Activated T-helper 2 cell treated with anti-CD3 and anti-CD28 coated beads, Interferon-gamma antibody, Interleukin-2, Interleukin-4, amounts not matched to agents 10 μg/mL and 5 μg/mL and 100 μg/mL, durations not matched to agents 14 hours and 24 hours and 36 hours (primary cell): ENCODE measurements at regions not wholly inside any gene's neighbourhood (a gene's known extent, or its start where the extent isn't known, plus 50 kb on each side); places are given as distances from the start of the nearest gene placed in this dataset.
"Not testable (repeated sequence)": the region's sequence is repeated elsewhere in the genome, so short reads cannot be mapped to it uniquely, and the experiment has no call there.

ENCODE experiments used
- DNase-seq: peaks from one replicate; pipeline ENCODE4 v3.0.0; 2021; ENCODE audit warnings: low spot score
- H3K27ac Mint-ChIP-seq: one replicate; pipeline ENCODE4 v1.8.0; 2021; ENCODE audit warnings: mixed read lengths
- H3K27me3 Mint-ChIP-seq: one replicate; pipeline ENCODE4 v1.8.0; 2021; ENCODE audit warnings: low read depth, mixed read lengths
- H3K36me3 Mint-ChIP-seq: one replicate; pipeline ENCODE4 v1.8.0; 2021; ENCODE audit warnings: low read depth, mixed read lengths
- H3K4me1 Mint-ChIP-seq: one replicate; pipeline ENCODE4 v1.8.0; 2021; ENCODE audit warnings: low read depth, mixed read lengths
- H3K4me3 Mint-ChIP-seq: one replicate; pipeline ENCODE4 v1.8.0; 2021; ENCODE audit warnings: low read depth, mild to moderate bottlenecking, moderate library complexity, mixed read lengths
- H3K9me3 Mint-ChIP-seq: one replicate; pipeline ENCODE4 v1.8.0; 2021; ENCODE audit warnings: mixed read lengths
- intact Hi-C: fragments of 100-400 bp; cut with micrococcal nuclease; formaldehyde crosslinking; loops from one replicate; pipeline ENCODE4 v1.15.1; 2023

DNA sequence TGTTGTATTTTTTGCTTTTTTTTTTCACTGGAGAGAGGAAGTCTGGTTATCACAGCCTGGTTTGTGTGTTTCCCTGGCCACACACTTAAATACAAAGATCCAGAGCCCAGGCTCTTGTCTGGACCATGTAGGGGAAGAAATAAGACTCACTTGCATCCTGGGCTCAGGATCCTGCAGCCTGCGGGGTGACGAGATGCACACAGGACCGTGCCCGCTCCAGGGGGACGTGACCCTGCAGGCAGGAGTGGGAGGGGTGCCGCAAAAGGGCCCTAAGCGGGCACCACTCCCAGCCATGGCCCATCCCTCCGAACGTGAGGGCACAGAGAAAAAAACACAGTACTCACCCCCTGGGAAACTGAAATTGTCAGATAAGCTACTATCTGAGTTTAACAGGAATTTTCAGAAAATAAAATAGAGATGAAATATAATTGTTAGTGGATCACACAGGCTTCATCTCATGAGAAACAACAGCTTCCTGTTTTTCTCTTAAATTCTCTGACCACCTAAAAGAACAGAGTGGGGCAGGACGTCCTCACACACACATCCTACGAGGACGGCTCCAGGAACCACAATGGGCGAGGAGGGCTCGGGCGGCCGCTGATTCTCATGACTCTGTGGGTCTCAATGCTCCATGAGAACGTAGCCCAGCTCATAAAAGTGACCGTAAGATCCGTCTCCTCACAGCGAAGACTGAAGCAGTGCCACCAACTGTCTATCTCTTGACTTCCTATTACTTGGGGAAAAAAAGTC, 142.6 kb upstream of the ALKAL2 start:
- DNase-seq, result no peak
- no peaks in the 10 kb centered on the region for H3K36me3 Mint-ChIP-seq
- intact Hi-C loops, result loop anchor here (5.0 to 10.0 kb wide), 2 partner anchors 38 to 116 kb away; no protein-coding TSS in a partner anchor
- H3K27me3 Mint-ChIP-seq, result peaks cover 5% of the 10 kb centered on the region
- H3K9me3 Mint-ChIP-seq, result no peaks in the 10 kb centered on the region
- peak overlapping the region; percentile 78 for H3K27ac Mint-ChIP-seq
- peaks cover 31% of the 10 kb centered on the region for H3K4me1 Mint-ChIP-seq
- H3K4me3 Mint-ChIP-seq, result peak overlapping the region; percentile 37

DNA sequence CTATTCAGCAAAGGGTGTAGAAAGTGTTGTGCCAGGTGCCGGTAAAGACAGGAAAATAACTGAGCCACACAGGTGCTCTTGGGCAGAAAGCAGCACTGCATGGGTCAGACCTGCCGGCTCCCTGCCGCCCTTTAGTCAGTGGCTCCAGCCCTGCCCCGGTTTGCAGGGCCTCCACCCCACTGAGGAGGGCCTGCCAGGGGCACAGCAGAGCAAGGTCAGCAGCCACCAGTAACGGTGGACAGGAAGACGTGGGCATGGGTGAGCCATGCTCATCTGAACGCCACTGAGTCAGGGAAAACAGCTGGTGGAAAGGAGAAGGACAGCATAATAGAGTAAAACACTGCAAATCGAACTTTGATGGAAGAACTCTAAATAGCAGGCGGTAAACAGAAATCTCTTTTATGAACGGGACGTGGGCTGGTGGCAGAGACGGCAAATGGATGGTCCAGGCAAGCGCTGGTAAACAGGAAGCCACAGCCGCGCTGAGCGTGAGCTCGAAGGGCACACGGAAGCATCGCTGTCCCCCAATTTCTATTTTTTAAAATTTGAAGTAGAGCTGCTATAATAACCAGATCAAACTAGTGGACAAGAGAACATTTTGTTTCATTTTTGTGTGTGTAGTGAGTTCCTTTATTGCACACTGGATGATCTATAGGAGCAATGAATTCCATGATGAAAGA, 141.8 kb upstream of the ALKAL2 start:
- Mint-ChIP-seq H3K27ac (peak overlapping the region; percentile 78), H3K9me3 (no peaks in the 10 kb centered on the region), H3K4me3 (peak overlapping the region; percentile 37), H3K4me1 (peaks cover 29% of the 10 kb centered on the region), H3K36me3 (no peaks in the 10 kb centered on the region), H3K27me3 (peaks cover 5% of the 10 kb centered on the region)
- intact Hi-C loops, result loop anchor here (5.0 to 10.0 kb wide), 2 partner anchors 37 to 115 kb away; no protein-coding TSS in a partner anchor
- peak; percentile 26 for DNase-seq

DNA sequence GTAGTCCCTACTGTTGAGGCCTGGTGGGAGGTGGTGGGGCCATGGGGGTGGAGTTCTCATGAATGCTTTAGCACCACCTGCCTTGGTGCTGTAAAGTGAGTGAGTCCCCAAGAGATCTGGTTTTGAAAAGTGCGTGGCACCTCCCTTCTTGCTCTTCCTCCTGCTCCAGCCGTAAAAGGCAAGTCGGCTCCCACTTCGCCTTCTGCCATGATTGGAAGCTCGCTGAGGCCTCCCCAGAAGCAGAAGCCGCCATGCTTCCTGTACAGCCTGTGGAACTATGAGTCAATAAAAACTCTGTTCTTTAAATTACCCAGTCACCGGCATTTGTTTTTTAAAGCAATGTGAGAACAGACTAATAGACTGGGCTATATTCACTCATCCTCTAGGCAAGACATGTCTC, 141.3 kb upstream of the ALKAL2 start:
- H3K4me3 Mint-ChIP-seq, result peak overlapping the region; percentile 37
- DNase-seq, result no peak
- no peaks in the 10 kb centered on the region for H3K9me3 Mint-ChIP-seq
- H3K4me1 Mint-ChIP-seq, result peaks cover 26% of the 10 kb centered on the region
- peak overlapping the region; percentile 78 for H3K27ac Mint-ChIP-seq
- no peaks in the 10 kb centered on the region for H3K36me3 Mint-ChIP-seq
- intact Hi-C loops, result no loop called here
- peaks cover 4% of the 10 kb centered on the region for H3K27me3 Mint-ChIP-seq

DNA sequence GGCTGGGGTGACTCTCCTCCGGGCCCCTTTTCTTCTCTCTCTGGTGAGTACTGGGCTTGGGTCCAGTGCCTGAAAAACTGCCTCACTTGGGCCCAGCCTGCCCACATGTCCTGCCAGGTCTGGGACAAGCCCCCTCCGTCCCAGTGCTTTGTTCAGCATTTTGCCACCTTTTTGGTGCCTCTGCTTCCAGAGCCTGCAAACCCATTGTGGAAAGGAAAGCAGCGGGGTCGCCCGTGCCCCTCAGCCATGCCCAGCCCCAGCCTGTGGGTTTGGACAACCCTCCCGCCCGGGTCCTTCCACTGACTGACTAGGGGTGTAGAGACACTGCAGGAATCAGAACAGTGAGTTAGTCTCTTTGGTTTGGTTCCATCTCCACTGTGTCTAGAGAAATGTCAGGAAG, 140.7 kb upstream of the ALKAL2 start:
- H3K36me3 Mint-ChIP-seq, result no peaks in the 10 kb centered on the region
- DNase-seq, result no peak
- intact Hi-C loops, result no loop called here
- no peak overlapping the region for H3K27ac Mint-ChIP-seq
- no peak overlapping the region for H3K4me3 Mint-ChIP-seq
- peaks cover 2% of the 10 kb centered on the region for H3K27me3 Mint-ChIP-seq
- H3K4me1 Mint-ChIP-seq, result peaks cover 24% of the 10 kb centered on the region
- H3K9me3 Mint-ChIP-seq, result no peaks in the 10 kb centered on the region

DNA sequence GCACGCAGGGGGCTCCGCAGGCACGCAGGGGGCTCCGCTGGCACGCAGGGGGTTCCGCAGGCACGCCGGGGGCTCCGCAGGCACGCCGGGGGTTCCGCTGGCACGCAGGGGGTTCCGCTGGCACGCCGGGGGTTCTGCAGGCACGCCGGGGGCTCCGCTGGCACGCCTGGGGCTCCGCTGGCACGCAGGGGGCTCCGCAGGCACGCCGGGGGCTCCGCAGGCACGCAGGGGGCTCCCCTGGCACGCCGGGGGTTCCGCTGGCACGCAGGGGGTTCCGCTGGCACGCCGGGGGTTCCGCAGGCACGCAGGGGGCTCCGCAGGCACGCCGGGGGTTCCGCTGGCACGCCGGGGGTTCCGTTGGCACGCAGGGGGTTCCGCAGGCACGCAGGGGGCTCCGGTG, 138.8 kb upstream of the ALKAL2 start:
- intact Hi-C loops, H3K27me3 Mint-ChIP-seq, H3K4me3 Mint-ChIP-seq, H3K36me3 Mint-ChIP-seq, H3K27ac Mint-ChIP-seq, DNase-seq, H3K9me3 Mint-ChIP-seq: not testable (repeated sequence)
- H3K4me1 Mint-ChIP-seq, result peaks cover 24% of the 10 kb centered on the region

DNA sequence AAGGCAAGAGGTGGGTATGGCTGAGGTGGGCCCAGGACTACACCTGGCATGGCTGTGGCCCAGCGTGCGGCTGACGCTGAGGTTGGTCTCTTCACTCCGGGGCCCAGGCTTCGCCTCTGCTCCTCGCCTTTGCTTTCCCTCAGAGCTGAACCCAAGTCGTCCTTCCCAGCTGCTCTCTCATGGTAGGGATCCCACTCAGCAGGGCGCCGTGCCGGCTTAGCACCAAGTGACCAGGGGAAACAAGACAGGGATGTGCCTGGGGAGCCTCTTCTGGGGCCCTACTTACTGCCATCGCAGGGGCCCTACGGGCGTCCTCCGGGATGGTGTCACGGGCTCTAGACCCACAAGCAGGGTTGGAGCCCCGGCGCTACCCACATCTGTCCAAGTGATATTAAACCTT, 138.1 kb upstream of the ALKAL2 start:
- Mint-ChIP-seq H3K27ac (no peak overlapping the region), H3K9me3 (peaks cover 3% of the 10 kb centered on the region), H3K4me1 (peaks cover 24% of the 10 kb centered on the region), H3K36me3 (no peaks in the 10 kb centered on the region), H3K27me3 (no peaks in the 10 kb centered on the region), H3K4me3 (no peak overlapping the region)
- intact Hi-C loops, result no loop called here
- no peak for DNase-seq

DNA sequence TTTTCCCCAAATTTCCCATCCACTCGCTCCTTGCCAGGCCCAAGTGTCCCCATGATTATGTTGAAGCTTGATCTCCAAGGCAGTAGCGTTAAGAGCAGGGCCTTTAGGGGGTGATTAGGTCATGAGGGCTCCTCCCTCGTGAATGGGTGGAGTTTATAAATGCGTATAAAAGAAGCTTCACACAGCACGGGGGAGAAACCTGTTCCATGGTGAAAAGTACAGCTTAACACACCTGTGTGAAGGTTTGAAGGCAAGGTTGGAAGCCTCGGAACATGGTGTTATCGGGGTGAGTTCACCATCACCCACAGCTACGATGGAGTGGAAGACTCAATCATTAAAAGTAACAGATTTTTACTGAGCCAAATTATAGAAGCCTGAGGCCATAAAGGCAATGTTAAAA, 137.4 kb upstream of the ALKAL2 start:
- no peak for DNase-seq
- Mint-ChIP-seq H3K4me1 (peaks cover 18% of the 10 kb centered on the region), H3K36me3 (no peaks in the 10 kb centered on the region), H3K9me3 (peaks cover 3% of the 10 kb centered on the region), H3K4me3 (no peak overlapping the region), H3K27me3 (no peaks in the 10 kb centered on the region), H3K27ac (no peak overlapping the region)
- intact Hi-C loops, result no loop called here

DNA sequence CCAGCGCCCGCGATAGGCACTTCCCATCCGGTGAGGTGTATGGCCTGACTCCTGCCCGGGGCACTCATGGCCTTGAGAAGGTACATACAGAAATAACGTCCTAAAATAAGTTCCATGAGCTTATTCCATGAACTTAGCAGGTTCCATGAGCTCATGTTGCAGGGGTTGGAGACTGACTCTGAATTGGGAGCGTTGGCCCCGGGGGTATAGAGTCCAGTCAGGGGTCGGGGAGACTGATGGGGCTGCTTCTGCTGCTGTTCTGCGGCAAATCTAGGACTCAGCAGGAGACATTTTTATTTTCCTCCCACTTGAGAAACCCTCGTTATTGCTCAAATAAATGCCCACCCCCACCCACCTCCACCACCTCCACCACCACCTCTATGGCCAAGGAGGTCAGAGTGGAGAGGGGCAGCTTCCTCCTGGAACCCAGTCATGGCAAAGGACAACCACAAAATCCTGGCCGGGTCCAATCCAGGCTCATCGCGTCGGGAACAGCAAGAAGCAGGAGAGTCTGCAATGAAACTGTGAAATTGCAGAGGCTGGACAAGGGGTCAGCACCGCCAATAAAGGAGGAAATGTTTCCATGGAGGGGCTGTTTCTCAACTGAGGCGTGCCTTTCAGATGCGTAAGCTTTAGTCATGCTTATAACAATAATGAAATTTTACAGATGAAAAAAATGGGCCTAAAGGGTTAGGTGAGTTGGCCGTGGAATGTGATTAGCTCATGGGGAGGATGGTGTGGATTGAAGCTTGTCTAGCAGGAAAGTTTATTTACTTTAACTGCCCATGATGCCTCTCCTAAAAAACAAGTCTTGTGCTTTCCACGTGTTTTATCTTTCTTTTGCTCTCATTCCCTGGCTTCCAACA, 136.6 kb upstream of the ALKAL2 start:
- Mint-ChIP-seq H3K27ac (no peak overlapping the region), H3K27me3 (no peaks in the 10 kb centered on the region), H3K9me3 (peaks cover 3% of the 10 kb centered on the region), H3K4me3 (no peak overlapping the region), H3K4me1 (peaks cover 10% of the 10 kb centered on the region), H3K36me3 (no peaks in the 10 kb centered on the region)
- intact Hi-C loops, result no loop called here
- DNase-seq, result no peak

DNA sequence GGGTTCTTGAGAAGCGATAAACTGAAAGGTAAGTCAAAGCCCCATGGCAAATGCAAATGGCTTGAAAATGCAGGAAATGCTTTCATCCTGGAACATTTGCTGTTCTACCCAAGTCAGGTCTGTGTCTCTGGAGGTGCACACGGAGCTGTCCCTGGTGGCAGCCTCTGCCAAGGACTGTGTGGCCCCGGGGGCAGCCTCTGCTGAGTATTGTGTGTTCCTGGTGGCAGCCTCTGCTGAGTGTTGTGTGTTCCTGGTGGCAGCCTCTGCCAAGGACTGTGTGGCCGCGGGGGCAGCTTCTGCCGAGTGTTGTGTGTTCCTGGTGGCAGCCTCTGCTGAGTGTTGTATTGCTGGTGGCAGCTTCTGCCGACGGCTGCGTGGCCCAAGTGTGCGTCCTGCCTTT, 135.6 kb upstream of the ALKAL2 start:
- no peak for DNase-seq
- H3K4me1 Mint-ChIP-seq, result peaks cover 2% of the 10 kb centered on the region
- intact Hi-C loops, result no loop called here
- H3K4me3 Mint-ChIP-seq, result no peak overlapping the region
- peaks cover 3% of the 10 kb centered on the region for H3K9me3 Mint-ChIP-seq
- peaks cover 4% of the 10 kb centered on the region for H3K27me3 Mint-ChIP-seq
- H3K27ac Mint-ChIP-seq, result no peak overlapping the region
- no peaks in the 10 kb centered on the region for H3K36me3 Mint-ChIP-seq

DNA sequence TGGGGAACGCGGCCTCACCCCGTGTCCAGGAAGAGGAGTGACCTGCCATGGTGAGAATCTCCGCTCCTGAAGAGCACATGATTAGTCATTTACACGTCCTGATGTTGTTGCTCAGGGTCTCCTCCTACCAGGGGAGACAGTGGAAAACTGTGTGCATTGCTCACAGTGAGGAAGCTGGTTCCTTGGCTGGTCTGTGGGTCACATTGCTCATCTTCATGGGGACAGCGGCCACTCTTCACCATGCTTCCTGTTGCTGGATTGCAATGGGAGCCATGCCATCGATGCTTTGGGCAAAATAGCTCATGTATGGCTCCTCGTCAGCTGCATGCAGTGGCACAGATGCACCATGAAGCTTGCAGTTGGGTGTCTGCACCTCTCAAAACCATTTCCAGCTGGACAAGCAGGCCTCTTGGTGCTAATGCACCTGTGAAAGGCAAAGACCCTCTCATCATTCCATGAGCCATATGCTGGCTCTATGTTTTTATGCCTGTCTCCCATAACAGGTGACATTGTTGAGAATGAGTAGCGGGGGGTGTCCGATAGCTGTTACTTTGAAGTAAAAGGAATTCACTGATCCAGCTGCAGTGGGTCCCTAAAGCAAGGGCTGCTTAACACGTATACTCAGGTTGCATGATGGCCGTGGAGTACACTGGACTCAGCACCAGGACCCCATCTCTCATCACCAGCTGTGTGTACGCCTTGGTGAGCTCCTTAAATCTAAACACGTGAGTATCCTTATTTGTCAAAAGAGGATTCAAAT, 135.0 kb upstream of the ALKAL2 start:
- Mint-ChIP-seq H3K4me3 (no peak overlapping the region), H3K27me3 (peaks cover 6% of the 10 kb centered on the region), H3K9me3 (peaks cover 3% of the 10 kb centered on the region), H3K36me3 (no peaks in the 10 kb centered on the region), H3K4me1 (no peaks in the 10 kb centered on the region), H3K27ac (no peak overlapping the region)
- intact Hi-C loops, result no loop called here
- no peak for DNase-seq

DNA sequence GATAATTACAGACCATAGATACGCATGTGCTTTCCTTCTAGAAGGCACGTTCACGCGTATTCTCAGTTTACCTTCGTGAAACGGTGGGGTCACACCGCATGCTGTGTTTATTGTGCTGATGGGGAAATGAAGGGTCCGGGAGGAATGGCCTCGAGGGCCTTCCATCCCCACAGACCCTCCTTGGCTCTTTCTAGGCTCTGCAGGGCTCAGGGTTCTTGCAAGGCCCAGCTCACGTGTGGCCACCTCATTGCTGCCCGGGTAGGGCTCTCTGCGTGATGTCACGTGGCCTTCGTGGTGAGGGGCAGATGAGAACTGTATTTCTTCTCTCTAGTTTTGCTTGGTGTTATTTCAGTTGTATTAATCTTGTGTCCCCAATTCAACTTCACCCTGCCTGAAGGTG, 133.5 kb upstream of the ALKAL2 start:
- intact Hi-C loops, result no loop called here
- H3K27ac Mint-ChIP-seq, result no peak overlapping the region
- DNase-seq, result no peak
- peaks cover 8% of the 10 kb centered on the region for H3K27me3 Mint-ChIP-seq
- peaks cover 3% of the 10 kb centered on the region for H3K9me3 Mint-ChIP-seq
- H3K36me3 Mint-ChIP-seq, result no peaks in the 10 kb centered on the region
- H3K4me3 Mint-ChIP-seq, result no peak overlapping the region
- no peaks in the 10 kb centered on the region for H3K4me1 Mint-ChIP-seq

DNA sequence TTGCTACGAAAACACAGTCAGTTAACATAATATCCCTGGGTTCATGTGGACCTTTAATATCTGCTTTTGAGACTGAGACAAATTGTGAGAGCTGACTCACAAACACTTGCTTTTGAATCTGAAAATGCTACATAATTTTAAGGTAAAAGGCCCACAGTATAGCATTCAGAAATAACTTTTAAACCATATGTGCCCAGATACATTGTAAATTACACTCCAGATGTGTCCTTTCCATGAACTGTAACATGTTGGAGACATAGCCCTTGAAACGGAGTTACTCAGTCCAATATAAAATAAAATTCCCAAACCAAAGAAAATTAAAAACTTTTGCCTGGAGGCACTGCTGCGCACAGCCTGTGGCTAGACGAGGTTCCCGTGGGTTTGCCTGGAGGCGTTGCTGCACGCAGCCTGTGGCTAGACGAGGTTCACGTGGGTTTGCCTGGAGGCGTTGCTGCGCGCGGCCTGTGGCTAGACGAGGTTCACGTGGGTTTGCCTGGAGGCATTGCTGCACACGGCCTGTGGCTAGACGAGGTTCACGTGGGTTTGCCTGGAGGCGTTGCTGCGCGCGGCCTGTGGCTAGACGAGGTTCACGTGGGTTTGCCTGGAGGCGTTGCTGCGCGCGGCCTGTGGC, 131.9 kb upstream of the ALKAL2 start:
- H3K4me3 Mint-ChIP-seq, result no peak overlapping the region
- peaks cover 18% of the 10 kb centered on the region for H3K27me3 Mint-ChIP-seq
- H3K4me1 Mint-ChIP-seq, result no peaks in the 10 kb centered on the region
- H3K36me3 Mint-ChIP-seq, result no peaks in the 10 kb centered on the region
- intact Hi-C loops, result no loop called here
- no peak overlapping the region for H3K27ac Mint-ChIP-seq
- H3K9me3 Mint-ChIP-seq, result peaks cover 3% of the 10 kb centered on the region
- no peak for DNase-seq
